DND-41 (cell line): ENCODE measurements at regions not wholly inside any gene's neighbourhood (a gene's known extent, or its start where the extent isn't known, plus 50 kb on each side); places are given as distances from the start of the nearest gene placed in this dataset.

Experiments used
- ATAC-seq: fragments of 200-7000 bp; cut with Tn5 transposase; 3 replicates; pipeline ENCODE4 v1.9.1; 2021; ENCODE audit warnings: low read depth; ENCODE audit not compliant: insufficient read depth
- DNase-seq: peaks from one replicate; pipeline ENCODE4 v3.0.0-alpha.2; 2020
- H2AFZ ChIP-seq: 2 replicates; pipeline ENCODE4 v1.6.0; 2012; ENCODE audit warnings: low read depth, low read length
- H3K27ac ChIP-seq: 2 replicates; pipeline ENCODE4 v1.5.1; 2012; ENCODE audit warnings: low read length, inconsistent platforms
- H3K27me3 ChIP-seq: fragments of 200-600 bp; sonication (generic); 2 replicates; pipeline ENCODE4 v1.6.0; 2012; ENCODE audit warnings: low read length, mild to moderate bottlenecking, inconsistent platforms; ENCODE audit not compliant: insufficient read depth, poor library complexity
- H3K36me3 ChIP-seq: 2 replicates; pipeline ENCODE4 v1.5.1; 2012; ENCODE audit warnings: low read length, inconsistent platforms; ENCODE audit not compliant: insufficient read depth
- H3K4me1 ChIP-seq: 2 replicates; pipeline ENCODE4 v1.5.1; 2012; ENCODE audit warnings: mild to moderate bottlenecking, low read length; ENCODE audit not compliant: insufficient read depth
- H3K4me2 ChIP-seq: 2 replicates; pipeline ENCODE4 v1.6.0; 2012; ENCODE audit warnings: mild to moderate bottlenecking, moderate library complexity, low read length, inconsistent platforms; ENCODE audit not compliant: insufficient read depth
- H3K4me3 ChIP-seq, 2 experiments: fragments of 200-600 bp in 1 of 2; shearing (Covaris generic) in 1 of 2; 2 replicates each; pipeline ENCODE4 v1.5.1; 2012 to 2016; ENCODE audit warnings: inconsistent platforms in 2 of 2, low read length in 2 of 2, mild to moderate bottlenecking in 2 of 2, low read depth in 1 of 2, moderate library complexity in 1 of 2
- H3K79me2 ChIP-seq: 2 replicates; pipeline ENCODE4 v1.6.0; 2012; ENCODE audit warnings: low read length, inconsistent platforms; ENCODE audit not compliant: insufficient read depth
- H3K9ac ChIP-seq: 2 replicates; pipeline ENCODE4 v1.6.0; 2012; ENCODE audit warnings: low read depth, mild to moderate bottlenecking, inconsistent platforms, low read length, moderate library complexity
- H3K9me3 ChIP-seq: 2 replicates; pipeline ENCODE4 v1.5.1; 2012; ENCODE audit warnings: low read length, moderate library complexity, mild to moderate bottlenecking, inconsistent platforms; ENCODE audit not compliant: insufficient read depth, severe bottlenecking
- H4K20me1 ChIP-seq: 2 replicates; pipeline ENCODE4 v1.6.0; 2012; ENCODE audit warnings: low read length; ENCODE audit not compliant: insufficient read depth
- EZH2 ChIP-seq: IDR thresholded peaks from 3 replicates; pipeline ENCODE4 v1.6.1; 2012; ENCODE audit warnings: borderline replicate concordance, low read depth, mild to moderate bottlenecking, moderate library complexity, low read length, inconsistent platforms; ENCODE audit not compliant: severe bottlenecking
- TF ChIP-seq, protein P1 (sequence below): IDR thresholded peaks from 2 replicates; pipeline ENCODE4 v1.5.1; 2012; ENCODE audit warnings: borderline replicate concordance, low read length, moderate library complexity, mild to moderate bottlenecking; ENCODE audit not compliant: poor library complexity, severe bottlenecking; ENCODE audit errors: extremely low read depth

DNA sequence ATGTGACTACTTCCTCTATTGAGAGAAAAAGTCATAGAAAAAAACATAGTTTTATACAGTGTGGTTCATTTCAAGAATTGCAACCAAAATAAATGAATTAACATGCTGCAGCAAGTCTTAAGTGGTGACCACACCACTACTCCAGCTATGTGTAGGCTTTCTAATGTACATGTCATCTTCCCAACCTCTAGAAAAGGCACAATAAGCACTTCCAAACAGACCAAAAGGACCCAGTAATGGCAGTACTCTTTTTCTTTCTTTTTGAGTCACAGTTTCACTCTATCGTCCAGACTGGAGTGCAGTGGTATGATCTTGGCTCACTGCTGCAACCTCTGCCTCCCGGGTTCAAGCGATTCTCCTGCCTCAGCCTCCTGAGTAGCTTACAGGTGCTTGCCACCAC is 219.3 kb upstream of the KBTBD8 start:
- TF ChIP-seq EZH2 = no peak
- TF ChIP-seq, protein P1, sequence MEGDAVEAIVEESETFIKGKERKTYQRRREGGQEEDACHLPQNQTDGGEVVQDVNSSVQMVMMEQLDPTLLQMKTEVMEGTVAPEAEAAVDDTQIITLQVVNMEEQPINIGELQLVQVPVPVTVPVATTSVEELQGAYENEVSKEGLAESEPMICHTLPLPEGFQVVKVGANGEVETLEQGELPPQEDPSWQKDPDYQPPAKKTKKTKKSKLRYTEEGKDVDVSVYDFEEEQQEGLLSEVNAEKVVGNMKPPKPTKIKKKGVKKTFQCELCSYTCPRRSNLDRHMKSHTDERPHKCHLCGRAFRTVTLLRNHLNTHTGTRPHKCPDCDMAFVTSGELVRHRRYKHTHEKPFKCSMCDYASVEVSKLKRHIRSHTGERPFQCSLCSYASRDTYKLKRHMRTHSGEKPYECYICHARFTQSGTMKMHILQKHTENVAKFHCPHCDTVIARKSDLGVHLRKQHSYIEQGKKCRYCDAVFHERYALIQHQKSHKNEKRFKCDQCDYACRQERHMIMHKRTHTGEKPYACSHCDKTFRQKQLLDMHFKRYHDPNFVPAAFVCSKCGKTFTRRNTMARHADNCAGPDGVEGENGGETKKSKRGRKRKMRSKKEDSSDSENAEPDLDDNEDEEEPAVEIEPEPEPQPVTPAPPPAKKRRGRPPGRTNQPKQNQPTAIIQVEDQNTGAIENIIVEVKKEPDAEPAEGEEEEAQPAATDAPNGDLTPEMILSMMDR = no peak
- Histone ChIP-seq H3K9me3 (no peaks in the 10 kb centered on the region), H3K36me3 (no peaks in the 10 kb centered on the region), H3K4me2 (no peak overlapping the region), H4K20me1 (no peaks in the 10 kb centered on the region), H3K4me3 (no peak overlapping the region), H3K27ac (no peak overlapping the region), H3K9ac (no peak overlapping the region), H2AFZ (no peak overlapping the region), H3K79me2 (no peaks in the 10 kb centered on the region), H3K27me3 (no peaks in the 10 kb centered on the region), H3K4me1 (no peaks in the 10 kb centered on the region)
- no peak for ATAC-seq
- DNase-seq = no peak

DNA sequence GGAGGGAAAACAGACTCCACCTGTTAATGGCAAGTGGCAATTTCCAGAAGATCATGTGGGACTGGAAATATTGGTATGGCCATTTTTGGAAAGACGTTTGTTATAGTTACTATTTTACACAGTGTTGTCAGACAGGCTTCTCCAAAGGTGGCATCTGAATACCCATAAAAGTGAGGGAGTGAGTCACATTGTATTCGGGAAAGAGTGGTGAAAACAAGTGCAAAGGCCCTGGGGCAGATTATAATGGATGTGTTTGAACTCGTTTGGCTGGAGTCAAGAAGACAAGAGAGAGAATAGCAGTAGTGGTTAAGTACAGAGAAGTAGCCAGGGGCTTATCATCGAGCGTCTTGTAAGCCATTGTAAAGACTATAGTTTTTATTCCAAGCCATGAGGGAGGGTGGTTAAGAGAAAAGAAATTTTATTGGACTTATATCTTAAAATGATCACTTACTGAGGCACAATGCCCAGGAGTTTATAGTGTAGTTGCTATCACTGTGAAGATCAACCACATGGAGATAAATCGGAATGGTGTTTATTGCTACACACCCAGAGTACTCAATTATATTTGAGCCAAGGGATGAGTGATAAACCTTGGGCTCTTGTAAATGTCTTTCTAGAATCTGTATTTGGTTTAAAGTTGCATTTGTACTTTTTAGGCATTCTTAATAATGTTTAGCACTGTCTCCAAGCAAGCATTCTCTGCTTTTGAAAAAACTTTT is 212.8 kb upstream of the KBTBD8 start:
- Histone ChIP-seq H3K27ac (no peak overlapping the region), H3K9ac (no peak overlapping the region), H2AFZ (no peak overlapping the region), H3K4me3 (no peak overlapping the region), H3K9me3 (no peaks in the 10 kb centered on the region), H3K4me2 (no peak overlapping the region), H3K36me3 (no peaks in the 10 kb centered on the region), H3K27me3 (no peaks in the 10 kb centered on the region), H3K79me2 (no peaks in the 10 kb centered on the region), H4K20me1 (no peaks in the 10 kb centered on the region), H3K4me1 (no peaks in the 10 kb centered on the region)
- TF ChIP-seq EZH2 = no peak
- TF ChIP-seq, protein P1 = no peak
- no peak for DNase-seq
- ATAC-seq = no peak

DNA sequence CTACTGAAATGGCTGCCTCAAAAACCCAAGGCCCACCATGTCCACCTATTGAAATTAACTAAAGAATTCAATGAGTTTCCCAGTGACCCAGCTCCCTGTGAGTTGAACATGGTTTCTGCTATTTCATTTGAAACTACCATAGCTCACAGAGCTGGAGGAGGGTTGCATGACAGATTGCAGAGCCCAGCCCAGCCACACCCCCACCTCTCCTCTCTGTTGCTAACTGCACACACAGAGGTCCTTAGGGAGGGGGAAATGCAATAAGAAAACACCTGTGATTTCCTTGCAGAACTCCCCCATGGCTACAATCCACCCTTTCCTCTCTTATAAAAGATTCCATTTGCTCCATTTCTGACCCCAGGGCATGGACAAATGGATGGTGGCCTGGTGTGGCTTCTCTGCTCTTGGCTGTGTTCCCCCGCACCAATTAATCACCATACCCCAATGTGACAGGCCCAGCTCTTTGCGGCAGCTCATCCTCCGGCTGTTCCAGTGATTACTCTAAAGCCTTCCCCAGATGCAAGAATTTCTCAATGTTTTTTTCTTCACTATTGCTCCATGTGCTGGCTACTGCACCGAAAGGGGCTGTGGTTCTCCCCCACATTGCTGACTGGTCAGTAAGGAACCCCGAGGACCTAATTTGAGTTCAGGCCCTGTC is 208.4 kb upstream of the KBTBD8 start:
- no peak for ATAC-seq
- no peak for DNase-seq
- Histone ChIP-seq H2AFZ (no peak overlapping the region), H3K27me3 (no peaks in the 10 kb centered on the region), H3K4me2 (no peak overlapping the region), H3K27ac (no peak overlapping the region), H4K20me1 (no peaks in the 10 kb centered on the region), H3K9ac (no peak overlapping the region), H3K9me3 (no peaks in the 10 kb centered on the region), H3K4me1 (no peaks in the 10 kb centered on the region), H3K4me3 (no peak overlapping the region), H3K36me3 (no peaks in the 10 kb centered on the region), H3K79me2 (no peaks in the 10 kb centered on the region)
- TF ChIP-seq, protein P1 = no peak
